GM21576 (cell line): ENCODE measurements at regions not wholly inside any gene's neighbourhood (a gene's known extent, or its start where the extent isn't known, plus 50 kb on each side); places are given as distances from the start of the nearest gene placed in this dataset.

Experiments used
- ATAC-seq: cut with Tn5 transposase; IDR thresholded peaks from one replicate; pipeline ENCODE4 v1.9.1; 2021; ENCODE audit warnings: mild to moderate bottlenecking, moderate library complexity; ENCODE audit not compliant: unreplicated experiment

- no peak for ATAC-seq
Measured at GRCh38 chr15:46300716-46301115, 665.9 kb downstream of the SQOR start.

GRCh38 chr15:46301291-46301690 lies 666.5 kb downstream of the SQOR start:
- no peak for ATAC-seq

- no peak for ATAC-seq
Measured at GRCh38 chr15:46301826-46302225, 667.0 kb downstream of the SQOR start.

GRCh38 chr15:46304321-46304720 lies 669.5 kb downstream of the SQOR start:
- ATAC-seq, result no peak

- ATAC-seq, result no peak
Measured at GRCh38 chr15:46307746-46308145, 672.9 kb downstream of the SQOR start.

- ATAC-seq, result no peak
Measured at GRCh38 chr15:46309914-46310313, 675.1 kb downstream of the SQOR start.

- peak; percentile 96 for ATAC-seq
Measured at GRCh38 chr15:46312133-46312740, 677.4 kb downstream of the SQOR start.

- ATAC-seq, result no peak
Measured at GRCh38 chr15:46315434-46315833, 680.6 kb downstream of the SQOR start.

GRCh38 chr15:46316024-46316423 lies 681.2 kb downstream of the SQOR start:
- ATAC-seq, result no peak

- no peak for ATAC-seq
Measured at GRCh38 chr15:46317029-46317428, 682.2 kb downstream of the SQOR start.

- no peak for ATAC-seq
Measured at GRCh38 chr15:46322753-46323152, 687.9 kb downstream of the SQOR start.

GRCh38 chr15:46326173-46326572 lies 691.3 kb downstream of the SQOR start:
- ATAC-seq, result no peak

- ATAC-seq, result no peak
Measured at GRCh38 chr15:46328821-46329220, 694.0 kb downstream of the SQOR start.

GRCh38 chr15:46329876-46330275 lies 695.0 kb downstream of the SQOR start:
- no peak for ATAC-seq

GRCh38 chr15:46331546-46331945 lies 696.7 kb downstream of the SQOR start:
- no peak for ATAC-seq

- ATAC-seq, result no peak
Measured at GRCh38 chr15:46343196-46343935, 708.5 kb downstream of the SQOR start.

- ATAC-seq, result no peak
Measured at GRCh38 chr15:46344115-46344724, 709.4 kb downstream of the SQOR start.

GRCh38 chr15:46344915-46345314 lies 710.1 kb downstream of the SQOR start:
- ATAC-seq, result no peak

- no peak for ATAC-seq
Measured at GRCh38 chr15:46354443-46354842, 719.6 kb downstream of the SQOR start.

- ATAC-seq, result no peak
Measured at GRCh38 chr15:46365572-46365971, 730.7 kb downstream of the SQOR start.

- ATAC-seq, result no peak
Measured at GRCh38 chr15:46366360-46367007, 731.7 kb downstream of the SQOR start.

- ATAC-seq, result no peak
Measured at GRCh38 chr15:46383978-46384377, 749.1 kb downstream of the SQOR start.
